ENCODE measurements at regions not wholly inside any gene's neighbourhood (a gene's known extent, or its start where the extent isn't known, plus 50 kb on each side); places are given as distances from the start of the nearest gene placed in this dataset.
A peak's percentile ranks its signal among the peaks of the same experiment; 100 is the strongest.
"Not testable (repeated sequence)": the region's sequence is repeated elsewhere in the genome, so short reads cannot be mapped to it uniquely, and the experiment has no call there.

DNA sequence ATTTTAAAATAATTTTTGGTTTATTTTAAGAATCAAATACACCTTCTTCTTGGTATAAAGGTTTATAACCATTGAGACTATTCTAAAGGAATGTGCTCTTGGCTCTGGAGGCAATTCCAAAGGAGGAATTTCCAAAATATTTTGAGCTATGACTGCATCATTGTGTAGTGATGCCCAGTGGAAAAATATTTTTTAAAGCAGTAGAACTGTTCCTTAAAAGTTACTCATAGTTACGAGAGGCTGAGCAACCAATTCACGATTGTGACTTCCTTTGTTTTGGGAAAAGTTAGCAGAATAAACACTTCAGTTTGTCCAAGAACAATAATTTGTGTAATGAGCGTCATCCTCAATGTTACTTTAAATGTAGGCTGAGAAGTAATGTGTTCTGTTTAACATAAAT lies 233.6 kb downstream of the BAMBI start:
- no peak overlapping the region for H3K27ac ChIP-seq (ENCODE audit: extremely low read depth, low read depth, low read length)
- H3K9ac ChIP-seq (ENCODE audit: insufficient read depth in 1 of 2, low read depth in 2 of 2, low read length in 2 of 2) = no peak overlapping the region
- WGBS (ENCODE audit: insufficient coverage, low coverage, missing lambda C conversion rate) = 48% methylated on average over 3 of the region's 3 CpGs
- H2AFZ ChIP-seq (ENCODE audit: low read depth, low read length) = peak overlapping the region; percentile 58; the same call in 1 of the 2 replicates
- no peaks in the 10 kb centered on the region for H3K9me1 ChIP-seq (ENCODE audit: control insufficient read depth, insufficient read depth, low read length)
- ATAC-seq = no peak
- CTCF ChIA-PET (ENCODE audit: low intra/inter-chr PET ratio) = interaction anchor here (0.5 kb wide), 1 partner anchor 708 kb away, joined by 6 read pairs; no protein-coding TSS in a partner anchor
- intact Hi-C loops (cut with micrococcal nuclease) = no loop called here
- H3K27me3 ChIP-seq (ENCODE audit: control insufficient read depth in 2 of 2, insufficient read depth in 2 of 2, low read length in 2 of 2) = no peaks in the 10 kb centered on the region
- no peaks in the 10 kb centered on the region for H3K36me3 ChIP-seq (ENCODE audit: control insufficient read depth, insufficient read depth, low read length)
- in situ Hi-C loops (cut with MboI) = no loop called here
- H4K20me1 ChIP-seq (replicated peaks; ENCODE audit: control insufficient read depth, insufficient read depth, low read length) = no peaks in the 10 kb centered on the region
- FAIRE-seq = peak; percentile 65
- no peak overlapping the region for H3K4me2 ChIP-seq (ENCODE audit: insufficient read depth, low read length)
- DNase-seq (ENCODE audit: extremely low read depth in 1 of 4, low spot score in 3 of 4) = no peak
- H3K4me1 ChIP-seq (replicated peaks in 1 of 2; ENCODE audit: control insufficient read depth in 2 of 2, insufficient read depth in 2 of 2, low read length in 2 of 2) = peaks cover 4 to 6% of the 10 kb centered on the region in 2 experiments; a peak in 3 of 5 replicates
- BruUV-seq (replicated peaks) = no TSS peak
- TF ChIP-seq RBM14 (IDR thresholded peaks at IDR 0.05; ENCODE audit: borderline replicate concordance, insufficient read depth, low read depth, low read length) (no peak), ZNF3 (CRISPR knock-in tag; IDR thresholded peaks at IDR 0.05) (no peak), DIDO1 (tag; IDR thresholded peaks at IDR 0.05; ENCODE audit: low read depth) (no peak), FOXP4 (CRISPR knock-in tag; IDR thresholded peaks at IDR 0.05; ENCODE audit: borderline replicate concordance) (no peak)
- H3K9me3 ChIP-seq (replicated peaks; ENCODE audit: control insufficient read depth, insufficient read depth, low read depth, low read length) = no peaks in the 10 kb centered on the region
- no peak overlapping the region for H3K4me3 ChIP-seq
- no peaks in the 10 kb centered on the region for H3K79me2 ChIP-seq (ENCODE audit: control insufficient read depth, insufficient read depth, low read length)
- POLR2A ChIA-PET = no interaction called here

GRCh38 chr10:28911511-28911910 lies 234.2 kb downstream of the BAMBI start:
- H3K27ac ChIP-seq (ENCODE audit: extremely low read depth, low read depth, low read length); H4K20me1 ChIP-seq (replicated peaks; ENCODE audit: control insufficient read depth, insufficient read depth, low read length); H3K79me2 ChIP-seq (ENCODE audit: control insufficient read depth, insufficient read depth, low read length); H3K27me3 ChIP-seq (ENCODE audit: control insufficient read depth in 2 of 2, insufficient read depth in 2 of 2, low read length in 2 of 2); in situ Hi-C loops (cut with MboI); POLR2A ChIA-PET; H3K4me2 ChIP-seq (ENCODE audit: insufficient read depth, low read length); FAIRE-seq; H3K9me3 ChIP-seq (replicated peaks; ENCODE audit: control insufficient read depth, insufficient read depth, low read depth, low read length); H3K4me1 ChIP-seq (replicated peaks in 1 of 2; ENCODE audit: control insufficient read depth in 2 of 2, insufficient read depth in 2 of 2, low read length in 2 of 2); H2AFZ ChIP-seq (ENCODE audit: low read depth, low read length); DNase-seq (ENCODE audit: extremely low read depth in 1 of 4, low spot score in 3 of 4); intact Hi-C loops (cut with micrococcal nuclease); BruUV-seq (replicated peaks); H3K9ac ChIP-seq (ENCODE audit: insufficient read depth in 1 of 2, low read depth in 2 of 2, low read length in 2 of 2); CTCF ChIA-PET (ENCODE audit: low intra/inter-chr PET ratio); H3K36me3 ChIP-seq (ENCODE audit: control insufficient read depth, insufficient read depth, low read length); ATAC-seq; H3K4me3 ChIP-seq; H3K9me1 ChIP-seq (ENCODE audit: control insufficient read depth, insufficient read depth, low read length): not testable (repeated sequence)
- 68% methylated on average over 7 of the region's 8 CpGs for WGBS (ENCODE audit: insufficient coverage, low coverage, missing lambda C conversion rate)
